ENCODE measurements at regions not wholly inside any gene's neighbourhood (a gene's known extent, or its start where the extent isn't known, plus 50 kb on each side); places are given as distances from the start of the nearest gene placed in this dataset.

- Histone ChIP-seq H3K27me3 (replicated peaks; ENCODE audit: insufficient read depth) (no peaks in the 10 kb centered on the region), H3K4me1 (replicated peaks) (no peaks in the 10 kb centered on the region), H3K27ac (no peak overlapping the region), H3K36me3 (no peaks in the 10 kb centered on the region), H3K4me3 (no peak overlapping the region), H3K9me3 (no peaks in the 10 kb centered on the region)
- WGBS, result 80% methylated on average over 3 of the region's 3 CpGs
- DNase-seq (ENCODE audit: low spot score), result no peak
- intact Hi-C loops (cut with DNase I), result no loop called here
- TF ChIP-seq POLR2A (IDR thresholded peaks at IDR 0.05) (no peak), POLR2AphosphoS5 (IDR thresholded peaks at IDR 0.05) (no peak)
- TF ChIP-seq, protein P1, sequence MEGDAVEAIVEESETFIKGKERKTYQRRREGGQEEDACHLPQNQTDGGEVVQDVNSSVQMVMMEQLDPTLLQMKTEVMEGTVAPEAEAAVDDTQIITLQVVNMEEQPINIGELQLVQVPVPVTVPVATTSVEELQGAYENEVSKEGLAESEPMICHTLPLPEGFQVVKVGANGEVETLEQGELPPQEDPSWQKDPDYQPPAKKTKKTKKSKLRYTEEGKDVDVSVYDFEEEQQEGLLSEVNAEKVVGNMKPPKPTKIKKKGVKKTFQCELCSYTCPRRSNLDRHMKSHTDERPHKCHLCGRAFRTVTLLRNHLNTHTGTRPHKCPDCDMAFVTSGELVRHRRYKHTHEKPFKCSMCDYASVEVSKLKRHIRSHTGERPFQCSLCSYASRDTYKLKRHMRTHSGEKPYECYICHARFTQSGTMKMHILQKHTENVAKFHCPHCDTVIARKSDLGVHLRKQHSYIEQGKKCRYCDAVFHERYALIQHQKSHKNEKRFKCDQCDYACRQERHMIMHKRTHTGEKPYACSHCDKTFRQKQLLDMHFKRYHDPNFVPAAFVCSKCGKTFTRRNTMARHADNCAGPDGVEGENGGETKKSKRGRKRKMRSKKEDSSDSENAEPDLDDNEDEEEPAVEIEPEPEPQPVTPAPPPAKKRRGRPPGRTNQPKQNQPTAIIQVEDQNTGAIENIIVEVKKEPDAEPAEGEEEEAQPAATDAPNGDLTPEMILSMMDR (IDR thresholded peaks at IDR 0.05), result no peak
Observed at GRCh38 chr5:4815002-4815401, 325.1 kb upstream of the ADAMTS16 start.

- Histone ChIP-seq H3K4me1 (replicated peaks) (no peaks in the 10 kb centered on the region), H3K4me3 (no peak overlapping the region), H3K27ac (no peak overlapping the region), H3K27me3 (replicated peaks; ENCODE audit: insufficient read depth) (no peaks in the 10 kb centered on the region), H3K9me3 (no peaks in the 10 kb centered on the region), H3K36me3 (no peaks in the 10 kb centered on the region)
- 34% methylated on average over 2 of the region's 2 CpGs for WGBS
- no peak for TF ChIP-seq POLR2AphosphoS5 (IDR thresholded peaks at IDR 0.05)
- intact Hi-C loops (cut with DNase I), result no loop called here
- DNase-seq (ENCODE audit: low spot score), result no peak
Observed at GRCh38 chr5:4817767-4818166, 322.4 kb upstream of the ADAMTS16 start.

- no peaks in the 10 kb centered on the region for H3K36me3 ChIP-seq
- H3K27me3 ChIP-seq (replicated peaks; ENCODE audit: insufficient read depth), result no peaks in the 10 kb centered on the region
- intact Hi-C loops (cut with DNase I), result no loop called here
- H3K9me3 ChIP-seq, result no peaks in the 10 kb centered on the region
- TF ChIP-seq, protein P1 (IDR thresholded peaks at IDR 0.05), result no peak
- TF ChIP-seq POLR2A (IDR thresholded peaks at IDR 0.05), result no peak
- TF ChIP-seq POLR2AphosphoS5 (IDR thresholded peaks at IDR 0.05), result no peak
- WGBS, result 46% methylated on average over 1 of the region's 1 CpG
- DNase-seq (ENCODE audit: low spot score), result no peak
- no peak overlapping the region for H3K27ac ChIP-seq
- H3K4me1 ChIP-seq (replicated peaks), result no peaks in the 10 kb centered on the region
- no peak overlapping the region for H3K4me3 ChIP-seq
Observed at GRCh38 chr5:4831325-4831724, 308.8 kb upstream of the ADAMTS16 start.

- H3K27me3 ChIP-seq (replicated peaks; ENCODE audit: insufficient read depth), result no peaks in the 10 kb centered on the region
- TF ChIP-seq POLR2AphosphoS5 (IDR thresholded peaks at IDR 0.05) (no peak), POLR2A (IDR thresholded peaks at IDR 0.05) (no peak)
- TF ChIP-seq, protein P1 (IDR thresholded peaks at IDR 0.05), result no peak
- H3K27ac ChIP-seq, result no peak overlapping the region
- H3K36me3 ChIP-seq, result no peaks in the 10 kb centered on the region
- no peaks in the 10 kb centered on the region for H3K9me3 ChIP-seq
- intact Hi-C loops (cut with DNase I), result no loop called here
- no peak overlapping the region for H3K4me3 ChIP-seq
- 72% methylated on average over 5 of the region's 5 CpGs for WGBS
- DNase-seq (ENCODE audit: low spot score), result no peak
- H3K4me1 ChIP-seq (replicated peaks), result no peaks in the 10 kb centered on the region
Observed at GRCh38 chr5:4832471-4832870, 307.7 kb upstream of the ADAMTS16 start.

DNA sequence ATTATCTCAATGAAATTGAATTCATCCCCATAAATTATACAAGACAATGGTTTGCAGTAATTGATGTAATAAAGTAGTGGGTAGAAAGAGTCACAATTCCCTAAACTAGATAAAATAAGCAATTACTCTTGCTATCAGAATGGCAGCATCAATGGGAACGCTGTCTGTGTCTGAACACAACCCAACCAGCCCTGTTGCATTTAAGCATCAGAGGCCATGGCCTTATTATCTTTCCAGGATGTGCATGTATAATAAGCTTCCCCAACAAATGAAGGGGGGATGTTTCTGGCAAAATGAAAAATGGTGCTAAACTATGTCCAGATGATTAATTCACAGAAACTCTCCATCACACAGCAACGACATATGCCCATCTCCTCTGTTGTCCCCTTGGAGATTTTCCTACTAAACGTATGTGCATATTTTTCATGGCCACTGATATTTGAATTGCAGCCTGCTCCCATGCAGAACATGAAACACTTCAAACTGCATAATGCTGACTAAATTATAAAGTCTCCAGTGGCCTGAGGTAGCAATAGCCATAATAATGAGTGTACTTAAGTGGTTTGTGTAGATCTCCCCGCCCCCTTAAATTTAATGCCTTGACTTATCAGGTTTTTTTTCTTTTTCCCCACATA is 306.9 kb upstream of the ADAMTS16 start:
- no peaks in the 10 kb centered on the region for H3K9me3 ChIP-seq
- no peak overlapping the region for H3K4me3 ChIP-seq
- H3K27me3 ChIP-seq (replicated peaks; ENCODE audit: insufficient read depth), result no peaks in the 10 kb centered on the region
- H3K36me3 ChIP-seq, result no peaks in the 10 kb centered on the region
- WGBS, result 81% methylated on average over 4 of the region's 4 CpGs
- no peak overlapping the region for H3K27ac ChIP-seq
- no peak for TF ChIP-seq POLR2AphosphoS5 (IDR thresholded peaks at IDR 0.05)
- TF ChIP-seq, protein P1 (IDR thresholded peaks at IDR 0.05), result no peak
- no peak for TF ChIP-seq POLR2A (IDR thresholded peaks at IDR 0.05)
- no peak for DNase-seq (ENCODE audit: low spot score)
- H3K4me1 ChIP-seq (replicated peaks), result no peaks in the 10 kb centered on the region
- intact Hi-C loops (cut with DNase I), result no loop called here

Data from prostate gland (tissue), 2 donors.